SH-SY5Y (cell line): ENCODE measurements at regions not wholly inside any gene's neighbourhood (a gene's known extent, or its start where the extent isn't known, plus 50 kb on each side); places are given as distances from the start of the nearest gene placed in this dataset.

Experiments used
- GATA2 ChIP-seq: IDR thresholded peaks from 2 replicates; pipeline ENCODE4 v1.6.1; 2011; ENCODE audit warnings: mild to moderate bottlenecking, low read depth, low read length
- GATA3 ChIP-seq: IDR thresholded peaks from 2 replicates; pipeline ENCODE4 v1.6.1; 2011; ENCODE audit warnings: low read depth, mild to moderate bottlenecking, low read length, moderate library complexity

DNA sequence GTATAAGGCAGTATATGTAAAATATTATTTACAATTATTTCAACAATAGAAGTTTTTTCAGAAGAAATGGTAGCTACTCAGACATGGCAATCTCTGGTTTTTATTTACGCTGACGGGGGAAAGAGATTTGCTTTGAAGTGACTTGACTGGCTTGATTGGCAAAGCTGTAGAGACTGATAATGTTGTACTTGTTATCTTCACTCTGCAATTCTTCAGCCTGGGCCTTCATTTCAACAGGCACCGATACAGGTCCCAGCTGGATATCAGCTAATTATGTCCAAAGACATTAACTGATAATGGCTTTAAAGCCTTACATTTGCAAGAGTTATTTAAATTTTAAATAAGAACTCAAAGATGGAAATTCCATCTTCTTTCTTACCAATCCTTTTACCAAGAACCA is 151.4 kb upstream of the HS3ST3A1 start:
- TF ChIP-seq GATA3, result no peak
- TF ChIP-seq GATA2, result no peak
